ENCODE measurements at regions not wholly inside any gene's neighbourhood (a gene's known extent, or its start where the extent isn't known, plus 50 kb on each side); places are given as distances from the start of the nearest gene placed in this dataset.
"Not testable (repeated sequence)": the region's sequence is repeated elsewhere in the genome, so short reads cannot be mapped to it uniquely, and the experiment has no call there.

DNA sequence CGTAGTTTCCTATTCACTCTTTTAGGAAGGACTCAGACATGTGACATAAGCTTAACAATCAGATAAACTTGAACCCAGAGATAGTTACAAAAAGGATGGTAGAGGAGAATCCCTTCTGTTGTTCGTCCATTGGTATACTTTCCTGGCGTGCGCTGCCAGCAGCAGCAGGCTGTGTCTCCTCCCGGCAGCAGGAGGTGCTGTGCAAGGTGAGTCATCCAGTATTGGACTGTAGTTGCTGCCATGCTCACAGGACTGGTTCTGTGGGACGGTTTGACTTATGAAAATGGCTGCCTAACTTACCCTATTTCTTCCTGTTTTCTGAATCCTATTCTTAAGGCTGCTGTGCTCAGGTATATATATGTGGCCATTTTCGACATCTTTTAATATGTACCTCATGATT is 253.4 kb upstream of the LRRC3B start:
- DNase-seq (ENCODE audit: low spot score), result no peak

DNA sequence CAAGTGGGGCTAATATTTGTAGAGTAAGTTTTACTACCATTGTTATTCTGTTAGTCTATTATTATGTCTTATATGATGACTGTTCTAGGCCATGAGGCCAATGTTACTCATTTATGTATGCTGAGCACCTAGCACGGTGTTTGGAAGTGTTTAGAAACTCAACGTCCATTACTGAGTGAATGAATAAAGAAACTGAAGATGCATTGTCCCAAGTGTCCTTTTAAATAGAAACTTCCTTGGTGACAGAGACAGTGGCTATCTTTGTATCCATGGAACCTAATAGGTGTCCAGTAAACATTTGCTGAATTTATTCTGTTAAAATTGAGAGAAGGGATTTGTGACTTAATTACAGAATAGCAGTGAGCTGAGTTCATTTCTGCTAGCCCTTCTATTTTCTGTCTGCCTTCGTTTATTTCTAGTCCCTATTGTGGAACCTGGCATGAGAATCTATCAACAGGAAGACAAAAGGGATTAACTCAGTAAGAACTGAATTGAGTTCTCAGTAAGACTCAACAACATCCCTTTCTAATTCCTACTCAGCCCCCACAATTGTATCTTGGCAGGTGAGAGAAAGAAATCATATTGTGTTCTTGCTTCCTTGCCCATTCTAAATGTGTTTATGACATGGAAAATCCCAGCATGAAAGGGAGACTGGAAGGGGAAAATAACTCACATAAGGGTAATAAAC is 246.6 kb upstream of the LRRC3B start:
- no peak for DNase-seq (ENCODE audit: low spot score)

DNA sequence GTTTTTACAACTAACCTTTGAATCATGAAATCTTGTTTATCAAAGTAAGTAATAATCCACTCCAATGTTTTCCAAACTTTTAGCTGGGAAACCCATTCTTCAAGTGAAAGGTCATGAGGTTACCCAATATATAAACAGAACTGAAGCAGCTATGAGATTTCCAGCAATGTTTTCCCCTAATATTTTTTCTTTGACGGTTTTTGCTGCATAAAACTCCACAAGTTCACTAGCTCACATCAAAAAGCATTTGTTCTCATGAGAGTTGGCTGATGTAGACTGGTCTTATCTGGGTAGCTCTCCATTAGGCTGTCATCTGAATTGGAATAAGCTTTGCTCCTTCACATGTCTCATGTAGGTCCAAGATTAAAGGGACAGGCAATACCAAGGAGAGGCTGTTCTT is 241.2 kb upstream of the LRRC3B start:
- no peak for DNase-seq (ENCODE audit: low spot score)

DNA sequence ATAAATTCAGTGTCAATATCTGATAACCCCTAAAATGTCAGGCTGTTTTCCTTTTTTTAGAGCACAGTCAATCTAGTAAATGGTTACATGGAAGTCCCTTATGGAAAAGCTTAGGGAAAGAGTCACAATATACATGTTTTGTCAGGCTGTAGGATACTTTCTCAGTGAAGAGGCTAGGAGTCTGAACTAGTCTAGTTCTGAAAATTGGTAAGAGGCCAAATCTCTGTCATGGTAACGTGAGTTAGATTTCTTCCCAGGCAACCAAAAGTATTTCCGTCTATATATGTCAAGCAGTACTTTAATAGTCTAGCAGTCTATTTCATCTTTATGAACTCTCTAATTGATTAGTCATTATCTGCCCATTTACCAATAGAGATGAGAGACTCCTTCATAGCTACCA is 215.9 kb upstream of the LRRC3B start:
- no peak for DNase-seq (ENCODE audit: low spot score)

DNA sequence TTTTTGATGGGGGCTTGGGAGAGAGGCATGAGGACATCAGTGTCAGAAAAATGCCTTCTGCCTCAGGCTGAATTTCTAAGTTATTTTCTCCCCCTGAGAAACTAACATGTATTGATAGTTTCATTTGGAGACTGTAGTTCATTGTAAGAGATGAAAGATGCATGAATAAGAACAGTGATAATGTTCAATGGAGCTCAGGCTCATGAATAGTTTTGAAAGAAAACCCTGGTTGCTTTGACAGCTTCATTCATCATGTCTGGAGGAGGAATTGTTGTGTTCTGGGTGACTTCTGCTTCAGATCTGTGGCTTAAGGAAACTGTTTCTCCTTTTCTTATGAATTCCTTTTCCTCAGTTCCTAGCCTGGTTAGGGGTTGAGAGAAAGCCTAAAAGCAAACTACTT is 204.0 kb upstream of the LRRC3B start:
- DNase-seq (ENCODE audit: low spot score), result no peak

DNA sequence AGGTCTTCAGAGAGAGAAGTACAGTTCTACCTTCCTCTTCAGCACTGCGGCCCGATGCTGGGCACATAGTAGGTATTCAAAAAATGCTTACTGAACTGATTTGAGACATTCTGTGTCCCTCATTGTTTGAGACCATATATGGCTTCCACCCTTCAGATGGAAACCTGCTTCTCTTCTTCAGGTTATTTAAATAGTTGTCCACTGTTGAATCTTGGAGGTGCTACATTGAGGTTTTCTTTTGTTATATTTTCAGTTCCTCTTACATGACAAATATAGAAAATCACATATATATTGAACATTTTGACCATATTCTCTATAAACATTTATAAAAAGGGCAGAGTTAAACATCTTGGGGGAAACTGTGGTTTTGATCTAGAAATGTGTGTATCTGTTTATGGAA is 200.2 kb upstream of the LRRC3B start:
- DNase-seq (ENCODE audit: low spot score), result no peak

DNA sequence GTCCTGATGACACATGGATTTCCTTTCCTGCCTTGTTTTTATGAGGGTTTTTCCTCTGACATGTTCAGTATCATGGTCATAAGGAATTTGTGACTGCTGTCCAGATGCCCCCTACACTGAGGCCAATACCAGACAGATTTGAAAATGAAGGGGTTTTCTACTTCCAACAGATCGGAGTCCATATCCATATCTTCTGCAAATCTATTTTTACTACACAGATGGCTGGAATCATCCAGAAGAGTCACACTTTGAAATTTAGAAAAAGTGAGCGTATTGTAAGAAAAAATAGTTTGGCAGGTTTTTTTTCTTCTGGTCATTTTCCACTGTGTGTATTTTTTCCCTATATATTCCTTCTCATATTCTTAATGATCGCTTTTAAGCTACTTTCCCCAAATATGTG is 197.5 kb upstream of the LRRC3B start:
- DNase-seq (ENCODE audit: low spot score), result no peak

DNA sequence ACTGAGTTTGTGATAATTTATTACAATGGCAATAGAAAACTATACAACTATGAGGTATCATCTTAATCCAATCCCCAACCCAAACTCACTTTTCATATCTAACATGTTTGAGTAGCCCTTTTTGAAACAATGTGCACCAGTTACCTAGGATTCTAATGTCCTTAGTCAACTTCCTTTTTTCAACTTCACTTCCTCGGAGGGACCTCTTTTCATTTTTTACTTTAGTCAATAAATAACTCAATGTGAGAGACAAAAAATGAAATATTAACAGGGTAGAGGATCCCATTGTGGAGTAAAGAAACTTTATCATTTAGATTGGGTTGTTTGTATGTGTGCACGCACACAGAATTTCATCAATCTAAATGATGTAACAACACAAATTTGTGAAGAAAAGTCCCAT is 193.6 kb upstream of the LRRC3B start:
- DNase-seq (ENCODE audit: low spot score), result no peak

DNA sequence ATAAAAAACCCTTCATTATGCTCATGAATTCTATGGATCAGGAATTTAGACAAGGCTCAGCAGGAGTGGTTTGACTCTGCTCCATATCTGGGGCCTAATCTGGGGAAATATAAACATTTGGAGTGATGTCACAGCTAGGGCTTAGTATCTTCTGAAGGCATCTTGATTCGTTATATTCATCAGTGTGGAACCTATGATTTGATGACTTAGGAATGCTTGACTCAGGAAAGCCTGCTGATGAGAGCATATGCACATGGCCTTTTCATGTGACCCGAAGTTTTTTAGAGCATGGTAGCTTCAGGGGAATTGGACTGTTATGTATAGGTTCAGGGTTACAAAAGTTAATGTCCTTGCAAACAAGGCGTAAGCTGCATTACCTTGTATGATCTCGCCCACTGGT is 184.9 kb upstream of the LRRC3B start:
- DNase-seq (ENCODE audit: low spot score), result no peak

DNA sequence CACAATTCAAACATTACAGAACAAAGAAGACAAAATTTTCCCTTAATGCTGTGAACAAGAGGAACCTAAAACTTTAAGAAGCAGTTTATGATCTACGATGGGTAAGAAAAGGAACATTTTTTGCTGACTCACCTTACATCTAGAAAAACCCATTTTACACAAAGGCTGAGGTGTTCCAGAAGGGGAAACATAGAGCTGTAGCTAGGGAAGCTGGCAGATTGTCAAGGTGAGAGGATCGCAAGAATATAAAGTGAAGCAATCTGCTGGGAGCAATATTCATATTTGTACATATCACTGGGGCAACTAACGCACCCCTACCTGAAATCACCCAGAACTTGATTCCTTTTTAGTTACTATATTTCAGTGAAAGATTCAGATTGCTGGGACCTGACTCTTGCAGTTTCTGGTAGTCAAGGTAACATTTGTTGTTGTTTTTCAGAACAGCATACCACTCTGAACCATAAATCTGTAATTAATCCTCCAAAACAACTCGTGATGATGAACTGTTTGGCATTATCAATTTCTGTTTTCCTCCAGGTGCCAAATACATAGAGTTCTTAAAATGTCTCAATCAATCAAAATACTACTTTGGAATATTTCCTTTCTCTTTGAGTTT is 184.1 kb upstream of the LRRC3B start:
- DNase-seq (ENCODE audit: low spot score), result no peak

DNA sequence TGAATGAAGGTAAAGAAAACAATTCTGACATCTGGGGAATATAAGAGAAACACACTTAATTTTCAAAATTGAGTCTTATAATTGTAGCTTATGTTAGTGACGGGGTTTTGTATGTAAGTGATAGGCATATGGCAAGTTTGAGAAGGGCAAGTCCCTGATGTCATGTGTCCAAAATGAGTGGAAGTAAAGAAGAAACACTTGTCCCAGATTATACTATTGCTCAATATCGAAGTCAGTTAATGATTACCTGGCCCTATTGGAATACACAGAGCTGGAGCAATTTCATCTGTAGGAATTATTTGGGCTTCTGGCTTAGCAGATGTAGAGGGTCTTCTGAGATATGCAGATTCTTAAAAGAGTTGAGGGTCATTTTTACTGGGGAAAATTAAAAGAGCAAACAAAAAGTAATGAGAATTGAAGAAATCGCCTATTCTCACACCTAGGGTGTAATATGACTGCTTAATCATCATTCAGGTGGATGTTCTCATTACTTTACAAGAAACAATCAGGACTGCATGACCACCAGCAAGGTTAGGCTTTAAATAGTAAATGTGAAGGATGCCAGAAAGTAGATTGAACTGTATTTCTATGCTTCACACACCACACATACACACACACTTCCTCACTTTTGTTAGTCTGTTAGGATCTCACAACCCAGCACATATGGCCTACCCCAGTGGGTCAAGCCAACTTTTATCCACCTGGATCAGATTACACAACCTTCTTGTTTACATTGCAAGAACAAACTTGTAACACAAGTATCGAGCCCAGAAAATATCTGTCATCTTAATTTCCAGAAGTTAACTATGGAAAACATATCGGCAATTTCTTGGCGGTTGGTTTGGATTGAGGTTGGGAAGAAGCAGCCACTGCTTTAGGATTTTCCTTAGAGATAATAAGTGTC is 183.3 kb upstream of the LRRC3B start:
- no peak for DNase-seq (ENCODE audit: low spot score)

DNA sequence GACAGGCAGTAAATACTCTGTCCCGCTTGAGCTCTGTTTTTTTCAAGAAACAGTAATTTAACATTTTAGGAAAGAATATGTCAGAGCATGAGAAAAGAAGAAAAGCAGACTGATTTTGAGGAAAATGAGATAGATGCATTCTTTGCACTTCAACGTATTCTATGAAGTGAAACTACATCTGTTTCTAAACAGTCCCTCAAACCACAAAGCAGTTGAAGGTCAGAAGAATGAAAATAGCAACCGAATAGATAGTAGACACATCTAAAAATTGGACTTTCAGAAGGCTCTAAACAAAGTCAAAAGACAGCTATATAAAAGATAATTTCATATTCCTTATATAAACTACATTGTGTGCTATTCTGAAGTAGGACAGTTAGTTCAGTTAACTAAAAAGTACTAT is 172.6 kb upstream of the LRRC3B start:
- no peak for DNase-seq (ENCODE audit: low spot score)

DNA sequence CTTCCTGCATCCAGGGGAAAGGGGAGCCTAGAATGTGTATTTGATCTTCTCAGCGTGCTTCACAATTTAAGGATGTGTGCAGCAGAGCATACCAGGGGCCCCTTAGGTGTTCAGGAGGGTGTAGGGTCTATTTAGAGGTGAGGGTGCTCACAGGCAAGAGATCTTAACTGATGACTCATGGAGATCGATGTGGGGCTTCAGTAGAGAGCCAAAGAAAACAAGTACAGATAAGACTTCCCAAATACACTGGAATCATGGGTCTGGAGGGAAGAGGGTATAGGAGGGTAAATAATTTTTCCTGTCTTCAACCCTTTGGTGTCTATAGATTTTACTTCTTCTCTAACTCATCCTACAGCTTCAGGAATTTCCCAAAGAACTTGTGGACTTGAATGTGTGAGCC is 170.2 kb upstream of the LRRC3B start:
- no peak for DNase-seq (ENCODE audit: low spot score)

DNA sequence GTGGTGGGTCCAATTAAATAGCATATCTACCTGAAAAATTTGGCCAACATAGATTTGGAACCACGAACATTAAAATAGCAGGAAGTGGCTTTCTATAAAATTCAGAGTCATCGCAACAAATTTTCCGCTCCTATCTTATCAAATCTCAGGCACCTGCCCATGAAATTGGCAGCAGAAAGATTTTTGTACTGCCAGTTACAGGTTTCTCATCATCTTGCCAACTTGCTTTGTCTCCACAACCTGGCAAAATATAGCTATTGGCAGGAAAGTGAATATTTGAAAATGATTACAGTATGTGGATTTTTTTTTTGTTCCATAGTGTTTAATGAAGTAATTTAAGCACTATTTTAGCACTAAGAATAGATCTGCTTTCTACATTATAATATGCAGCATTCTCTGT is 161.6 kb upstream of the LRRC3B start:
- DNase-seq (ENCODE audit: low spot score), result no peak

DNA sequence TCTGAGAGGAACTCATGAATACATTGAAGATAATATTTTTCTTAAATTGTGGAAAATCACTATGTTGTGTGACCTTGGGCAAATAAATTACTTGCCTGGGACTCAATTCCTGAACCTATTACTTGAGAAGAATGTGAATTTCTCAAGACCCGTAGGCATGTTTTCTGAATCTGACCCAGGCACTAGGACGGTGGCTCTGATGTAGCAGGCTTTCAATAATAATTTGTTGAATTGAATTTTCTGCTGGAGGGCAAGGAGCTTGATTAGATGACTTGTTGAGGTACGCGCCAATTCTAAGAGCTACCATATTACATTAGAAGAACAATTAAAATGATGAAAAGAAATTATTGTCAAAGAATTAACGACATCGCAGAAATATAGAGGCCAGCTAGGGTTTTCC is 150.2 kb upstream of the LRRC3B start:
- no peak for DNase-seq (ENCODE audit: low spot score)

DNA sequence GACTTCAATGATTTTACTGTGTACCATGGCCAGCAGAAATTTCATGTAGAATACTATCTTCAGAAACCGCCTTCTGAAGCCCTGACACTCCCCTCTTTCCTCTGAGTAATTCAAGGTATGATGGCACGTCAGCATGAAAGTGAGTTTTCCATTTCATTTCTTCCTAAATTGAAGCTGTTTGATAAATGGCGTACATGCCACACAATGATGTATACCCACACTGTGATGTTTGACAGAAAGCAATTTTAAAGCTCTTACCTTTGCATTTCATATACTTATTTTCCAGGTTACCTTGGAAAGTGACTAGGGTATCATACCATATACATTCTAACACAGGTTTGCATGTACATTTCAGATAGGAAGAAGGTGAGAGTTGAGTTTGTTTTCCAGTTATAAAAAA is 147.9 kb upstream of the LRRC3B start:
- DNase-seq (ENCODE audit: low spot score), result no peak

DNA sequence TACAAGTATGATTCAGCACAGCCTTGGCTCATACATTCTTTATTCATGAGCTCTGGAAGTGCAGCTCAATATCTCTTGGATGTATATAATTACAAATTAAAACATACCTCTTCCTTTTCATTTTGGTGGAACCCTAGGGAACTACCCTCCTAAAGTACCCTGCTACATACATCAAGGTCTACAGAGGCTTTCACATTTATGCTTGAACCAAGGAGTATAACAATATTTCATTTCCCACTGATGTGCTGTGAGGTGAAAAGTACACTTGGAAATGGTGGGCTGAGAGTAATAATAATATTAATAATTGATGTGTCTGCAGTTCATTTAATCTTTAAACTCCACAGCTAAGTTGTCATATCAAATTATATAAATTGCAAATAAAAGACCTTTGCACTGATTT is 142.2 kb upstream of the LRRC3B start:
- no peak for DNase-seq (ENCODE audit: low spot score)

DNA sequence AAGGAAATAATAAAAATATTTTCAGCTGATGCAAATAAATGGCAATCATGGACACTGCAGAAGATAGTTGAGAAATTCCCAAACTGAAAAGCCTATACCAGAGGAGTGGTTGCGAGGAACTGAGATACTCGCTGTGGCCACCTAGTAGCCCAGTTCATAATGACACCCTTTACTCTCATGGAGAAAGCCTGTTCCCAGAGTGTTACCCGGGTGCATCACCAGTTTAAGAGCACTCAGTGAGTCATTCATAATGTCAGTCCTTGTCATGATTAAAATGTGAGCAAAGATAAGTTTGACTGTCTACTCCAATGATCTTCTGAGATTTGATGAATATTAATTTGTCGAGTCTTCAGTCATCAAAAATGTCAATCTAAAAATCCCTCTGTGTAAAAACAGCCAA is 138.4 kb upstream of the LRRC3B start:
- DNase-seq (ENCODE audit: low spot score), result no peak

DNA sequence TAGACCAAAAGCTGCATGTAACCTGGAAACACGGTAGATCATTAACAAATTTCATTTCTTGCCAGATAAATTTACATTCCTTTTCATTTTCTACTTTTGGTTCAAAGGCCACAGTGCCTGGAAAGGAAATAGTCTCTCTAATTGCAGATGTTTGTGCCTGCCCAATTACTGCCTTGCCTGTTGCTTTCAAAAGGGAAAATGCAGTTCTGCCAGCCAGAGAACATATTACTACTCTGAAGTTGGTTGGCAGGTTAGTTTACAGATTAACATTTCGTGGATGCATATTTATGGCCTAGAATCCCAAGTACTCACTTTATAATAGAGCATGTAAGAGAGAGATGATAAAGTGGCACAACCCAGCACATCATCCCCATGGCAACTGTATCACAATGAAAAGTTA is 124.3 kb upstream of the LRRC3B start:
- no peak for DNase-seq (ENCODE audit: low spot score)

DNA sequence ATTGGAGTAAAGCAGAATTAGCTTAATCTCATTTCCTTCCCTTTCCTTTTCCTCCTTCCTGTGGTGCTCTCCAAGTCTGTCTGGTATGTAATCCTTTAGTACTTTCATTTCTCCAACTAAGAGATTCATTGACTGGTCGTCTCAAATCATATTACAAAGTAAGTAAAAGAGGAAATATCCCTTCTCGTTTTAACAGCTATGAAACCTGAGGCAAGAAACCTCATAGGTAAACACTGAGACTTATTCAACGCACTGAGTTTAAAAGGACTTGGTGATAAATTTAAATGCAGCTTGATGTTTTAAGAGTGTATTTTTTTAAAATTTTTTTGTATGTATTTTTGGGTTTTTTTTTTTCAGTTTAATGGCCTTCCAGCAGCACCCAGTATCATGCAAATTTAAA is 117.2 kb upstream of the LRRC3B start:
- no peak for DNase-seq (ENCODE audit: low spot score)

DNA sequence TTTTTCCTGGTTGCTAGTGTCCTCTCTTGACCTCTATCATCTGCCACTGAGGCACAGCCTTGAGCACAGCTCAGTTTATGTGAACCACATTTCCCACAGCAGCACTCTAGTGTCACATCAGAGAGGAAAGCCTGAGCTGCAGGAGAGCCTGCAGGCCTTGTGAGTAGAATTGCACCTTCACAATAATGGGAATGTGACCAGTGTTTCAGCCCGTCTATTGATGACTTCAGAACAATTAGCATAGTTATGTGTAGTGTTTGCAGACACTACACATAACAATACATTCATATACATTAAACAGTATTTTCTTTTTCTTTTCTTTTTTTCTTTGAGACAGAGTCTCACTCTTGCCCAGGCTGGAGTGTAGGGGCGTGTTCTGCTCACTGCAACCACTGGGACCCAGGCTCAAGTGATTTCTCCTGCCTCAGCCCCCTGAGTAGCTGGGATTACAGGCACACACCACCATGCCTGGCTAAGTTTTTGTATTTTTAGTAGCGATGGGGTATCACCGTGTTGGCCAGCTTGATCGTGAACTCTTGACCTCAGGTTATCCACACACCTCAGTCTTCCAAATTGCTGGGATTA is 108.0 kb upstream of the LRRC3B start:
- not testable (repeated sequence) for DNase-seq (ENCODE audit: low spot score)

DNA sequence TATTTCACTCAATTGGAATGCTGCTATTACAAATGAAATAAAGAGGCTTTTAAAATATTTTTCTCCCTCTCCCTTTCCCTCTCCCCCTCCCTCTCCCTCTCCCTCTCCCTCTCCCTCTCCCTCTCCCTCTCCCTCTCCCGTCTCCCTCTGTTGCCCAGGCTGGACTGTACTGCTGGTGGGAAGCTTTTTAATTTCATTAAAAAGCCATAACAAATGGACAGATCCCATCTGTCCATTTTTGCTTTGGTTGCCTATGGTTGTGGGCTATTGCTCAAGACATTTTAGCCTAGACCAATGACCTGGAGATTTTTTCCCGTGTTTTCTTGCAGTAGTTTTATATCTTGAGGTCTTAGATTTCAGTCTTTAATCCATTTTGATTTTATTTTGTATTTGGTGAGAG is 107.2 kb upstream of the LRRC3B start:
- DNase-seq (ENCODE audit: low spot score), result no peak

DNA sequence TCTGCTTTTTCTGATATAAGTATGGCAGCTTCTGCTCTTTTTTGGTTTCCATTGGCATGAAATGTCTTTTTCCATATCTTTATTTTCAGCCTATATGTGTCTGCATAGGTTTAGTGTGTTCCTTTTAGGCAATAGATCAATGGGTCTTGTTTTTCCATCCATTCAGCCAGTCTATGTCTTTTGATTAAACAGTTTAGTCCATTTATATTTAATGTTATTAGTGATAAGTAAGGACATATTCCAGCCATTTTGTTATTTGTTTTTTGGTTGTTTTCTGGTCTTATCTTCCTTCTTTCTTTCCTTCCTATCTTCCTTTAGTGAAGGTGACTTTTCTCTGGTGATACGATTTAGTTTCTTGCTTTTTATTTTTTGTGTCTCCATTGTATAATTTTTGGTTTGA is 101.3 kb upstream of the LRRC3B start:
- DNase-seq (ENCODE audit: low spot score), result no peak
